ENCODE measurements at regions not wholly inside any gene's neighbourhood (a gene's known extent, or its start where the extent isn't known, plus 50 kb on each side); places are given as distances from the start of the nearest gene placed in this dataset.

GRCh38 chr5:60488466-60489130 is 211.4 kb downstream of the DEPDC1B start:
- no peak for TF ChIP-seq MAX (IDR thresholded peaks at IDR 0.05)
- TF ChIP-seq, protein P1, sequence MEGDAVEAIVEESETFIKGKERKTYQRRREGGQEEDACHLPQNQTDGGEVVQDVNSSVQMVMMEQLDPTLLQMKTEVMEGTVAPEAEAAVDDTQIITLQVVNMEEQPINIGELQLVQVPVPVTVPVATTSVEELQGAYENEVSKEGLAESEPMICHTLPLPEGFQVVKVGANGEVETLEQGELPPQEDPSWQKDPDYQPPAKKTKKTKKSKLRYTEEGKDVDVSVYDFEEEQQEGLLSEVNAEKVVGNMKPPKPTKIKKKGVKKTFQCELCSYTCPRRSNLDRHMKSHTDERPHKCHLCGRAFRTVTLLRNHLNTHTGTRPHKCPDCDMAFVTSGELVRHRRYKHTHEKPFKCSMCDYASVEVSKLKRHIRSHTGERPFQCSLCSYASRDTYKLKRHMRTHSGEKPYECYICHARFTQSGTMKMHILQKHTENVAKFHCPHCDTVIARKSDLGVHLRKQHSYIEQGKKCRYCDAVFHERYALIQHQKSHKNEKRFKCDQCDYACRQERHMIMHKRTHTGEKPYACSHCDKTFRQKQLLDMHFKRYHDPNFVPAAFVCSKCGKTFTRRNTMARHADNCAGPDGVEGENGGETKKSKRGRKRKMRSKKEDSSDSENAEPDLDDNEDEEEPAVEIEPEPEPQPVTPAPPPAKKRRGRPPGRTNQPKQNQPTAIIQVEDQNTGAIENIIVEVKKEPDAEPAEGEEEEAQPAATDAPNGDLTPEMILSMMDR (IDR thresholded peaks at IDR 0.05; ENCODE audit: low read depth, low read length, missing input control): no peak
- TF ChIP-seq, protein P2, sequence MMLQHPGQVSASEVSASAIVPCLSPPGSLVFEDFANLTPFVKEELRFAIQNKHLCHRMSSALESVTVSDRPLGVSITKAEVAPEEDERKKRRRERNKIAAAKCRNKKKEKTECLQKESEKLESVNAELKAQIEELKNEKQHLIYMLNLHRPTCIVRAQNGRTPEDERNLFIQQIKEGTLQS (IDR thresholded peaks at IDR 0.05): no peak
- no peak for TF ChIP-seq TAF1 (conservative IDR thresholded peaks at IDR 0.05)

All from liver (tissue), 3 donors.